HEK293 (cell line): ENCODE measurements at regions not wholly inside any gene's neighbourhood (a gene's known extent, or its start where the extent isn't known, plus 50 kb on each side); places are given as distances from the start of the nearest gene placed in this dataset.
"Not testable (repeated sequence)": the region's sequence is repeated elsewhere in the genome, so short reads cannot be mapped to it uniquely, and the experiment has no call there.

Source experiments
- BCL11B ChIP-seq: fragments of 450-650 bp; formaldehyde crosslinking; IDR thresholded peaks from 2 replicates; pipeline ENCODE4 v1.5.1; 2016; ENCODE audit warnings: low read depth, missing biosample characterization, missing genetic modification characterization
- CTCF ChIP-seq: fragments of 450-650 bp; formaldehyde crosslinking; IDR thresholded peaks from 2 replicates; pipeline ENCODE4 v1.5.1; 2016; ENCODE audit warnings: missing biosample characterization, missing genetic modification characterization
- PRDM1 ChIP-seq: fragments of 450-650 bp; formaldehyde crosslinking; IDR thresholded peaks from 2 replicates; pipeline ENCODE4; 2016; ENCODE audit warnings: missing biosample characterization, missing genetic modification characterization
- REPIN1 ChIP-seq: fragments of 450-650 bp; formaldehyde crosslinking; IDR thresholded peaks from 2 replicates; pipeline ENCODE4 v1.5.1; 2017; ENCODE audit warnings: missing biosample characterization, missing genetic modification characterization, low read depth
- REST ChIP-seq: fragments of 450-650 bp; formaldehyde crosslinking; IDR thresholded peaks from 2 replicates; pipeline ENCODE4 v1.5.1; 2016; ENCODE audit warnings: missing biosample characterization, missing genetic modification characterization
- SALL2 ChIP-seq: fragments of 450-650 bp; formaldehyde crosslinking; IDR thresholded peaks from 2 replicates; pipeline ENCODE4 v1.5.0; 2017; ENCODE audit warnings: missing biosample characterization, mild to moderate bottlenecking, missing genetic modification characterization, borderline replicate concordance
- ZBTB49 ChIP-seq: fragments of 450-650 bp; formaldehyde crosslinking; IDR thresholded peaks from 2 replicates; pipeline ENCODE4 v1.5.1; 2016; ENCODE audit warnings: missing biosample characterization, missing genetic modification characterization, low read depth
- ZNF121 ChIP-seq: fragments of 450-650 bp; formaldehyde crosslinking; IDR thresholded peaks from 2 replicates; pipeline ENCODE4 v1.5.1; 2016; ENCODE audit warnings: missing biosample characterization, missing genetic modification characterization
- ZNF274 ChIP-seq, 2 experiments: fragments of 200-500 bp in 1 of 2; fragments of 450-650 bp in 1 of 2; sonication (Bioruptor generic) in 1 of 2; formaldehyde crosslinking in 1 of 2; IDR thresholded peaks; 2 replicates each; pipeline versions ENCODE4 v1.5.1 to v1.6.1; 2014 to 2016; ENCODE audit warnings: borderline replicate concordance in 1 of 2, inconsistent platforms in 1 of 2, low read length in 1 of 2, missing biosample characterization in 1 of 2, missing genetic modification characterization in 1 of 2
- ZNF670 ChIP-seq: fragments of 450-650 bp; formaldehyde crosslinking; IDR thresholded peaks from 2 replicates; pipeline ENCODE4 v1.5.1; 2016; ENCODE audit warnings: missing biosample characterization, missing genetic modification characterization, low read depth

DNA sequence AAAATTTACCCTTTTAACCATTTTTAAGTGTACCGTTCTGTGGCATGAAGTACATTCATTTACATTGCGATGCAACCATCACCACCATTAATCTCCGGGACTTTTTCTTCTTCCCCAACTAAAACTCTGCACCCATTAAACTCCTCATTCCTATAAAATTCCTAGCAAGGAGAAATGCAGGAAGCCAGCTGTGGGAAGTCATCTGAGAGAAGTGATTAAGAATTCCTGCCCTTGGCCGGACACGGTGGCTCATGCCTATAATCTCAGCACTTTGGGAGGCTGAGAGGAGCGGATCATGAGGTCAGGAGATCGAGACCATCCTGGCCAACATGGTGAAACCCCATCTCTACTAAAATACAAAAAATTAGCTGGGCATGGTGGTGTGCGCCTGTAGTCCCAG is 121.9 kb upstream of the RBPJ start:
- not testable (repeated sequence) for TF ChIP-seq CTCF; ZNF670 (tag by site-specific recombination); SALL2 (tag by site-specific recombination); ZBTB49; REST (tag by site-specific recombination); ZNF121; PRDM1 (tag by site-specific recombination); ZNF274 (IDR thresholded peaks at IDR 0.05; ENCODE audit: low read length); ZNF274 (tag by site-specific recombination; IDR thresholded peaks at IDR 0.05; ENCODE audit: borderline replicate concordance); REPIN1; BCL11B (tag by site-specific recombination)
